ENCODE measurements at regions not wholly inside any gene's neighbourhood (a gene's known extent, or its start where the extent isn't known, plus 50 kb on each side); places are given as distances from the start of the nearest gene placed in this dataset.

DNA sequence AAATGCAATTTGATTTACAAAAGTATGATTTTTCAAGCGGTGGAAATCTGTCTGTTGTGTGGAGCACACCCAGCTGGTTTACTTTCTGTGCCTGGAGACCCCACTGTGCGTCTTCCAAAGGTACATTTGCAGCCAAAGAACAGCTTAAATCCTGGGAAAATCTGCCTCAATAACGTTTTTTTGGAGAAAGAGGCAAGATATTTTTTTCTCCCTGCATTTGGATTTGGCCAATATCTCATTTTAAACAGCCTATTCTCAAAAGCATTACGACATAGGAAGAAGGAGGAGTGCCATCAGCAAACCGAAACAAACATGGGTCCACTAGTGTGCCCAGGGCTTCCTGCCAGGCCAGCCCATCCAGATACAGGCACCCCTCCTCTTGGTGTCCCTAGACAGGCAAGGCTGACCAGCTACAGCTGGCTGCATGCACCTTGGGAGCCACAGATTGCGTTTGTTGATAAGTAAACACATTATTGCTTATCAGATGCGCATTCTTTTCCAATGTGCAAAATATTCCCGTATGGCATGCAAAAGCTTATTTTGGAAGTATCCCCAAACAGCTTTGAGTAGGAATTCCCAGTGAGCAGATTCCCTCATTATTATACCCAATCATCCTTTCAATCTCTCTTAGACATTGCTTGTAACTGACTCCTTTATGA, 184.5 kb upstream of the MARCKS start:
- H3K9me3 ChIP-seq (ENCODE audit: control insufficient read depth in 1 of 2, insufficient read depth in 1 of 2, low read depth in 1 of 2, low read length in 2 of 2), result no peaks in the 10 kb centered on the region
- RAD21 ChIA-PET (ENCODE audit: low non-redundant PET in 1 of 2, low total read pairs in 2 of 2, uncharacterized antibody in 2 of 2, unreplicated experiment in 2 of 2), result no interaction called here
- no peak for ATAC-seq
- no peak overlapping the region for H3K9ac ChIP-seq (ENCODE audit: low read length)
- H3K4me1 ChIP-seq (ENCODE audit: control insufficient read depth in 1 of 2, insufficient read depth in 2 of 2, low read length in 2 of 2), result no peaks in the 10 kb centered on the region
- no peaks in the 10 kb centered on the region for H3K36me3 ChIP-seq (ENCODE audit: control insufficient read depth in 1 of 2, insufficient read depth in 2 of 2, low read length in 2 of 2)
- no peaks in the 10 kb centered on the region for H3K79me2 ChIP-seq (ENCODE audit: insufficient read depth, low read length)
- H4K20me1 ChIP-seq (ENCODE audit: insufficient read depth), result no peaks in the 10 kb centered on the region
- H3K27ac ChIP-seq (ENCODE audit: low read depth, low read length), result no peak overlapping the region
- no peaks in the 10 kb centered on the region for H3K27me3 ChIP-seq (ENCODE audit: insufficient read depth, low read length)
- CTCF ChIA-PET, result no interaction called here
- no peak overlapping the region for H3K4me2 ChIP-seq (ENCODE audit: low read length)
- no TSS peak for BruUV-seq (replicated peaks)
- TF ChIP-seq FOSL1 (IDR thresholded peaks at IDR 0.05; ENCODE audit: low read depth) (no peak), EGR1 (IDR thresholded peaks at IDR 0.05; ENCODE audit: low read depth) (no peak), EZH2phosphoT487 (IDR thresholded peaks at IDR 0.05; ENCODE audit: borderline replicate concordance) (no peak), ELF1 (IDR thresholded peaks at IDR 0.05; ENCODE audit: borderline replicate concordance, low read depth) (no peak), ATF3 (IDR thresholded peaks at IDR 0.05) (no peak), CEBPB (IDR thresholded peaks at IDR 0.05; ENCODE audit: low read depth) (no peak), EZH2 (IDR thresholded peaks at IDR 0.05) (no peak), CBX3 (IDR thresholded peaks at IDR 0.05; ENCODE audit: low read depth) (no peak), TCF7L2 (IDR thresholded peaks at IDR 0.05; ENCODE audit: borderline replicate concordance, extremely low read depth, insufficient read depth, insufficient read length) (no peak), SIN3A (IDR thresholded peaks at IDR 0.05; ENCODE audit: low read depth) (no peak), YY1 (IDR thresholded peaks at IDR 0.05; ENCODE audit: extremely low read depth, insufficient replicate concordance, low read depth, low read length) (no peak), RAD21 (IDR thresholded peaks at IDR 0.05; ENCODE audit: low read depth) (no peak), REST (IDR thresholded peaks at IDR 0.05; ENCODE audit: low read depth) (no peak), SP1 (IDR thresholded peaks at IDR 0.05; ENCODE audit: low read depth) (no peak), POLR2AphosphoS5 (IDR thresholded peaks at IDR 0.05; ENCODE audit: low read depth, low read length) (no peak)
- TF ChIP-seq, protein P1, sequence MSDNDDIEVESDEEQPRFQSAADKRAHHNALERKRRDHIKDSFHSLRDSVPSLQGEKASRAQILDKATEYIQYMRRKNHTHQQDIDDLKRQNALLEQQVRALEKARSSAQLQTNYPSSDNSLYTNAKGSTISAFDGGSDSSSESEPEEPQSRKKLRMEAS (IDR thresholded peaks at IDR 0.05), result no peak
- H3K9me2 ChIP-seq (ENCODE audit: insufficient read depth), result no peaks in the 10 kb centered on the region
- POLR2A ChIA-PET, result no interaction called here
- DNase-seq (ENCODE audit: low read depth, low spot score), result no peak
- intact Hi-C loops (cut with micrococcal nuclease), result no loop called here
- H3K4me3 ChIP-seq (replicated peaks in 1 of 2; ENCODE audit: low read depth in 1 of 2, low read length in 2 of 2), result no peak overlapping the region
- no peak overlapping the region for H2AFZ ChIP-seq (ENCODE audit: low read depth, low read length, poor library complexity, severe bottlenecking)
